GM19328 (cell line): ENCODE measurements at regions not wholly inside any gene's neighbourhood (a gene's known extent, or its start where the extent isn't known, plus 50 kb on each side); places are given as distances from the start of the nearest gene placed in this dataset.

Experiments
- ATAC-seq: cut with Tn5 transposase; IDR thresholded peaks from one replicate; pipeline ENCODE4 v1.9.1; 2021; ENCODE audit warnings: mild to moderate bottlenecking, moderate library complexity; ENCODE audit not compliant: unreplicated experiment

- ATAC-seq: no peak
These were observed 53.6 kb upstream of the ANO3 start for GRCh38 chr11:26278354-26278753.
